ENCODE measurements at regions not wholly inside any gene's neighbourhood (a gene's known extent, or its start where the extent isn't known, plus 50 kb on each side); places are given as distances from the start of the nearest gene placed in this dataset.

- Histone ChIP-seq H2AFZ (ENCODE audit: low read depth) (no peak overlapping the region), H3F3A (replicated peaks; ENCODE audit: insufficient read depth) (no peaks in the 10 kb centered on the region), H3K4me2 (no peak overlapping the region), H4K20me1 (ENCODE audit: insufficient read depth) (no peaks in the 10 kb centered on the region), H3K27me3 (ENCODE audit: insufficient read depth) (no peaks in the 10 kb centered on the region), H3K4me1 (ENCODE audit: control insufficient read depth in 1 of 2, insufficient read depth in 2 of 2, low read depth in 1 of 2, low read length in 1 of 2) (peaks cover 0 to 7% of the 10 kb centered on the region in 2 experiments; a peak in 1 of 4 replicates), H3K36me3 (replicated peaks in 1 of 2; ENCODE audit: control insufficient read depth in 1 of 2, insufficient read depth in 2 of 2, low read length in 1 of 2) (no peaks in the 10 kb centered on the region), H3K4me3 (ENCODE audit: low read depth in 2 of 2, low read length in 1 of 2) (no peak overlapping the region), H3K27ac (ENCODE audit: low read depth in 2 of 2, low read length in 1 of 2) (no peak overlapping the region), H3K79me2 (ENCODE audit: insufficient read depth) (no peaks in the 10 kb centered on the region), H3K9me2 (no peaks in the 10 kb centered on the region), H3K9me3 (no peaks in the 10 kb centered on the region), H3K9ac (no peak overlapping the region)
- whole genome bisulfite sequencing (ENCODE audit: low lambda C conversion rate), result 93% methylated on average over 3 of the region's 3 CpGs
- ChIA-PET POLR2A (no interaction called here), CTCF (interaction anchor here (4.5 kb wide), 1 partner anchor 189 kb away, joined by 23 read pairs; no protein-coding TSS in a partner anchor)
- TF ChIP-seq MXI1 (IDR thresholded peaks at IDR 0.05; ENCODE audit: low read depth, low read length) (no peak), USF1 (IDR thresholded peaks at IDR 0.05; ENCODE audit: borderline replicate concordance, low read depth) (no peak), TEAD4 (IDR thresholded peaks at IDR 0.05; ENCODE audit: borderline replicate concordance, insufficient read depth) (no peak), EP300 (IDR thresholded peaks at IDR 0.05; ENCODE audit: borderline replicate concordance in 1 of 2, low read depth in 1 of 2, low read length in 1 of 2) (no peak), FOSL2 (IDR thresholded peaks at IDR 0.05; ENCODE audit: borderline replicate concordance, low read depth) (no peak), RXRA (IDR thresholded peaks at IDR 0.05; ENCODE audit: borderline replicate concordance, low read depth) (no peak), SIN3A (IDR thresholded peaks at IDR 0.05; ENCODE audit: borderline replicate concordance, low read depth, low read length) (no peak), RFX5 (IDR thresholded peaks at IDR 0.05; ENCODE audit: low read length) (no peak), EZH2phosphoT487 (IDR thresholded peaks at IDR 0.05; ENCODE audit: borderline replicate concordance, low read depth) (no peak), MAX (IDR thresholded peaks at IDR 0.05; ENCODE audit: low read depth) (no peak), TCF12 (IDR thresholded peaks at IDR 0.05) (no peak), RCOR1 (IDR thresholded peaks at IDR 0.05; ENCODE audit: low read length) (no peak), MEF2A (IDR thresholded peaks at IDR 0.05; ENCODE audit: borderline replicate concordance, low read depth) (no peak), JUND (IDR thresholded peaks at IDR 0.05) (no peak), CTCF (IDR thresholded peaks at IDR 0.05) (no peak), NFIC (IDR thresholded peaks at IDR 0.05; ENCODE audit: borderline replicate concordance) (no peak)
- TF ChIP-seq, protein P1, sequence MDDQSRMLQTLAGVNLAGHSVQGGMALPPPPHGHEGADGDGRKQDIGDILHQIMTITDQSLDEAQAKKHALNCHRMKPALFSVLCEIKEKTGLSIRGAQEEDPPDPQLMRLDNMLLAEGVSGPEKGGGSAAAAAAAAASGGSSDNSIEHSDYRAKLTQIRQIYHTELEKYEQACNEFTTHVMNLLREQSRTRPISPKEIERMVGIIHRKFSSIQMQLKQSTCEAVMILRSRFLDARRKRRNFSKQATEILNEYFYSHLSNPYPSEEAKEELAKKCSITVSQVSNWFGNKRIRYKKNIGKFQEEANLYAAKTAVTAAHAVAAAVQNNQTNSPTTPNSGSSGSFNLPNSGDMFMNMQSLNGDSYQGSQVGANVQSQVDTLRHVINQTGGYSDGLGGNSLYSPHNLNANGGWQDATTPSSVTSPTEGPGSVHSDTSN (IDR thresholded peaks at IDR 0.05), result no peak
- TF ChIP-seq, protein P2, sequence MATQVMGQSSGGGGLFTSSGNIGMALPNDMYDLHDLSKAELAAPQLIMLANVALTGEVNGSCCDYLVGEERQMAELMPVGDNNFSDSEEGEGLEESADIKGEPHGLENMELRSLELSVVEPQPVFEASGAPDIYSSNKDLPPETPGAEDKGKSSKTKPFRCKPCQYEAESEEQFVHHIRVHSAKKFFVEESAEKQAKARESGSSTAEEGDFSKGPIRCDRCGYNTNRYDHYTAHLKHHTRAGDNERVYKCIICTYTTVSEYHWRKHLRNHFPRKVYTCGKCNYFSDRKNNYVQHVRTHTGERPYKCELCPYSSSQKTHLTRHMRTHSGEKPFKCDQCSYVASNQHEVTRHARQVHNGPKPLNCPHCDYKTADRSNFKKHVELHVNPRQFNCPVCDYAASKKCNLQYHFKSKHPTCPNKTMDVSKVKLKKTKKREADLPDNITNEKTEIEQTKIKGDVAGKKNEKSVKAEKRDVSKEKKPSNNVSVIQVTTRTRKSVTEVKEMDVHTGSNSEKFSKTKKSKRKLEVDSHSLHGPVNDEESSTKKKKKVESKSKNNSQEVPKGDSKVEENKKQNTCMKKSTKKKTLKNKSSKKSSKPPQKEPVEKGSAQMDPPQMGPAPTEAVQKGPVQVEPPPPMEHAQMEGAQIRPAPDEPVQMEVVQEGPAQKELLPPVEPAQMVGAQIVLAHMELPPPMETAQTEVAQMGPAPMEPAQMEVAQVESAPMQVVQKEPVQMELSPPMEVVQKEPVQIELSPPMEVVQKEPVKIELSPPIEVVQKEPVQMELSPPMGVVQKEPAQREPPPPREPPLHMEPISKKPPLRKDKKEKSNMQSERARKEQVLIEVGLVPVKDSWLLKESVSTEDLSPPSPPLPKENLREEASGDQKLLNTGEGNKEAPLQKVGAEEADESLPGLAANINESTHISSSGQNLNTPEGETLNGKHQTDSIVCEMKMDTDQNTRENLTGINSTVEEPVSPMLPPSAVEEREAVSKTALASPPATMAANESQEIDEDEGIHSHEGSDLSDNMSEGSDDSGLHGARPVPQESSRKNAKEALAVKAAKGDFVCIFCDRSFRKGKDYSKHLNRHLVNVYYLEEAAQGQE (IDR thresholded peaks at IDR 0.05; ENCODE audit: low read depth, low read length), result no peak
- no peak for DNase-seq
Observed at GRCh38 chr6:11307226-11307625, 74.8 kb upstream of the NEDD9 start.
